Astrocyte (in vitro differentiated cells and primary cell): ENCODE measurements at regions not wholly inside any gene's neighbourhood (a gene's known extent, or its start where the extent isn't known, plus 50 kb on each side); places are given as distances from the start of the nearest gene placed in this dataset.

Source experiments
- DNase-seq: peaks from one replicate; pipeline ENCODE4 v3.0.0-alpha.2; 2010; ENCODE audit warnings: low read depth
- FAIRE-seq: peaks from 2 replicates; lab custom pipeline; 2011; peaks lifted over from hg19 to GRCh38; lab: Jason Lieb, UNC
- H2AFZ ChIP-seq: 2 replicates; pipeline ENCODE4 v1.6.0; 2012; ENCODE audit warnings: low read depth, low read length, inconsistent platforms
- H3K27ac ChIP-seq: 2 replicates; pipeline ENCODE4 v1.5.1; 2011; ENCODE audit warnings: low read depth, low read length, inconsistent platforms
- H3K27me3 ChIP-seq: 2 replicates; pipeline ENCODE4 v1.6.0; 2011; ENCODE audit warnings: low read length, inconsistent platforms; ENCODE audit not compliant: insufficient read depth
- H3K36me3 ChIP-seq: 2 replicates; pipeline ENCODE4 v1.5.1; 2011; ENCODE audit warnings: low read length, inconsistent platforms; ENCODE audit not compliant: insufficient read depth
- H3K4me1 ChIP-seq: 2 replicates; pipeline ENCODE4 v1.5.1; 2011; ENCODE audit warnings: low read length, inconsistent platforms; ENCODE audit not compliant: insufficient read depth
- H3K4me2 ChIP-seq: 2 replicates; pipeline ENCODE4 v1.6.0; 2012; ENCODE audit warnings: low read length, inconsistent platforms
- H3K4me3 ChIP-seq: 2 replicates; pipeline ENCODE4 v1.5.1; 2011; ENCODE audit warnings: low read depth, mild to moderate bottlenecking, low read length, inconsistent platforms; ENCODE audit not compliant: insufficient read depth
- H3K79me2 ChIP-seq: 2 replicates; pipeline ENCODE4 v1.6.0; 2012; ENCODE audit warnings: mild to moderate bottlenecking, low read length, inconsistent platforms; ENCODE audit not compliant: insufficient read depth
- H3K9ac ChIP-seq: 2 replicates; pipeline ENCODE4 v1.6.0; 2012; ENCODE audit warnings: mild to moderate bottlenecking, low read length, inconsistent platforms
- H3K9me3 ChIP-seq: 2 replicates; pipeline ENCODE4 v1.5.1; 2012; ENCODE audit warnings: low read depth, mild to moderate bottlenecking, low read length, inconsistent platforms; ENCODE audit not compliant: insufficient read depth
- H4K20me1 ChIP-seq: 2 replicates; pipeline ENCODE4 v1.6.0; 2012; ENCODE audit warnings: low read length, inconsistent platforms; ENCODE audit not compliant: insufficient read depth
- H3K27ac Mint-ChIP-seq: one replicate; pipeline ENCODE4 v1.8.0; 2021; ENCODE audit warnings: mild to moderate bottlenecking, mixed read lengths; ENCODE audit not compliant: unreplicated experiment
- H3K27me3 Mint-ChIP-seq: one replicate; pipeline ENCODE4 v1.8.0; 2021; ENCODE audit warnings: low read depth, mixed read lengths; ENCODE audit not compliant: unreplicated experiment
- H3K36me3 Mint-ChIP-seq: one replicate; pipeline ENCODE4 v1.8.0; 2021; ENCODE audit warnings: low read depth, mixed read lengths; ENCODE audit not compliant: unreplicated experiment
- H3K4me1 Mint-ChIP-seq: one replicate; pipeline ENCODE4 v1.8.0; 2021; ENCODE audit warnings: low read depth, mixed read lengths; ENCODE audit not compliant: unreplicated experiment
- H3K4me3 Mint-ChIP-seq: one replicate; pipeline ENCODE4 v1.8.0; 2021; ENCODE audit warnings: mild to moderate bottlenecking, moderate library complexity, mixed read lengths; ENCODE audit not compliant: unreplicated experiment
- H3K9me3 Mint-ChIP-seq: one replicate; pipeline ENCODE4 v1.8.0; 2021; ENCODE audit warnings: mild to moderate bottlenecking, mixed read lengths; ENCODE audit not compliant: unreplicated experiment
- CTCF ChIP-seq: IDR thresholded peaks from 2 replicates; pipeline ENCODE4 v1.5.1; 2011; ENCODE audit warnings: low read depth, mild to moderate bottlenecking, inconsistent platforms, low read length, moderate library complexity; ENCODE audit not compliant: insufficient read depth
- EZH2 ChIP-seq: IDR thresholded peaks from 2 replicates; pipeline ENCODE4 v1.6.1; 2012; ENCODE audit warnings: mild to moderate bottlenecking, low read length, inconsistent platforms; ENCODE audit not compliant: insufficient read depth

GRCh38 chr3:24639061-24639460 lies 144.4 kb upstream of the THRB start:
- H3K9me3 Mint-ChIP-seq = peaks cover 2% of the 10 kb centered on the region
- no peak for TF ChIP-seq CTCF
- no peak for TF ChIP-seq EZH2
- H3K9me3 ChIP-seq = no peaks in the 10 kb centered on the region
- no peak for FAIRE-seq
- H3K36me3 ChIP-seq = no peaks in the 10 kb centered on the region
- H4K20me1 ChIP-seq = no peaks in the 10 kb centered on the region
- no peak overlapping the region for H3K27ac Mint-ChIP-seq
- no peak for DNase-seq
- H3K4me1 Mint-ChIP-seq = no peaks in the 10 kb centered on the region
- H3K4me3 Mint-ChIP-seq = no peak overlapping the region
- no peaks in the 10 kb centered on the region for H3K27me3 ChIP-seq
- H3K4me2 ChIP-seq = no peak overlapping the region
- no peaks in the 10 kb centered on the region for H3K36me3 Mint-ChIP-seq
- no peak overlapping the region for H2AFZ ChIP-seq
- no peaks in the 10 kb centered on the region for H3K27me3 Mint-ChIP-seq
- no peaks in the 10 kb centered on the region for H3K4me1 ChIP-seq
- no peak overlapping the region for H3K27ac ChIP-seq
- no peaks in the 10 kb centered on the region for H3K79me2 ChIP-seq
- H3K9ac ChIP-seq = no peak overlapping the region
- no peak overlapping the region for H3K4me3 ChIP-seq

- Histone ChIP-seq H3K4me2 (no peak overlapping the region), H3K4me1 (no peaks in the 10 kb centered on the region), H3K27me3 (no peaks in the 10 kb centered on the region), H3K79me2 (no peaks in the 10 kb centered on the region), H3K9me3 (no peaks in the 10 kb centered on the region), H4K20me1 (no peaks in the 10 kb centered on the region), H3K27ac (no peak overlapping the region), H3K4me3 (no peak overlapping the region), H3K36me3 (no peaks in the 10 kb centered on the region), H2AFZ (no peak overlapping the region), H3K9ac (no peak overlapping the region)
- TF ChIP-seq CTCF = no peak
- no peak for TF ChIP-seq EZH2
- FAIRE-seq (no peak), DNase-seq (no peak)
- H3K27me3 Mint-ChIP-seq = no peaks in the 10 kb centered on the region
- no peaks in the 10 kb centered on the region for H3K36me3 Mint-ChIP-seq
- peaks cover 1% of the 10 kb centered on the region for H3K9me3 Mint-ChIP-seq
- no peaks in the 10 kb centered on the region for H3K4me1 Mint-ChIP-seq
- no peak overlapping the region for H3K4me3 Mint-ChIP-seq
- no peak overlapping the region for H3K27ac Mint-ChIP-seq
Measured at GRCh38 chr3:24639481-24640329, 145.1 kb upstream of the THRB start.

GRCh38 chr3:24640330-24640877 lies 145.8 kb upstream of the THRB start:
- no peaks in the 10 kb centered on the region for H3K79me2 ChIP-seq
- peak; percentile 2 for DNase-seq
- H3K4me2 ChIP-seq = no peak overlapping the region
- H3K4me1 ChIP-seq = no peaks in the 10 kb centered on the region
- no peaks in the 10 kb centered on the region for H3K9me3 ChIP-seq
- H4K20me1 ChIP-seq = no peaks in the 10 kb centered on the region
- H3K27me3 ChIP-seq = no peaks in the 10 kb centered on the region
- no peak overlapping the region for H3K27ac ChIP-seq
- H3K9ac ChIP-seq = no peak overlapping the region
- H2AFZ ChIP-seq = no peak overlapping the region
- peak; percentile 88 for FAIRE-seq
- peaks cover 1% of the 10 kb centered on the region for H3K9me3 Mint-ChIP-seq
- H3K36me3 ChIP-seq = no peaks in the 10 kb centered on the region
- no peak overlapping the region for H3K4me3 ChIP-seq
- H3K4me3 Mint-ChIP-seq = no peak overlapping the region
- H3K4me1 Mint-ChIP-seq = no peaks in the 10 kb centered on the region
- H3K27ac Mint-ChIP-seq = no peak overlapping the region
- H3K36me3 Mint-ChIP-seq = no peaks in the 10 kb centered on the region
- no peaks in the 10 kb centered on the region for H3K27me3 Mint-ChIP-seq
- TF ChIP-seq EZH2 = no peak
- peak; percentile 30 for TF ChIP-seq CTCF
